ENCODE measurements at regions not wholly inside any gene's neighbourhood (a gene's known extent, or its start where the extent isn't known, plus 50 kb on each side); places are given as distances from the start of the nearest gene placed in this dataset.

DNA sequence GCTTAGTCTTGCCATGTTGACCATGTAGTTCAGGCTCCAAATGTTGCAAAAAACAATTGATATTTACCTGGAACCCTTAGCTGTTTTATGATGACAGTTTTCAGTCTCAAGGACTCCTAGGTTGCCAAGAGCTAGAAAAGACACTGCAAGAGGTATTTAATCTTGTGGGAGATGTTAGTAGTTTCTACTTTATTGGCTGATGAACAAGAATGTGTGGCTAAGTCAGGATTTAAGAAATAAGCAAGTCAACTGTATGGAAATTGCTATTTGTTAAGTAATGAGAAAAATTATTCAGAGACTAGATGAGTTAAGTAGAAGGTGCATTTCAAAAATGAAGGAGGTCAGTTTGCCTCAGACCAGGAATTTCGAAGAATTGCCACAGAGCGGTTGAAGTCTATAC is 639.7 kb upstream of the USP24 start:
- H3K27ac ChIP-seq, result no peak overlapping the region
- TF ChIP-seq, protein P1, sequence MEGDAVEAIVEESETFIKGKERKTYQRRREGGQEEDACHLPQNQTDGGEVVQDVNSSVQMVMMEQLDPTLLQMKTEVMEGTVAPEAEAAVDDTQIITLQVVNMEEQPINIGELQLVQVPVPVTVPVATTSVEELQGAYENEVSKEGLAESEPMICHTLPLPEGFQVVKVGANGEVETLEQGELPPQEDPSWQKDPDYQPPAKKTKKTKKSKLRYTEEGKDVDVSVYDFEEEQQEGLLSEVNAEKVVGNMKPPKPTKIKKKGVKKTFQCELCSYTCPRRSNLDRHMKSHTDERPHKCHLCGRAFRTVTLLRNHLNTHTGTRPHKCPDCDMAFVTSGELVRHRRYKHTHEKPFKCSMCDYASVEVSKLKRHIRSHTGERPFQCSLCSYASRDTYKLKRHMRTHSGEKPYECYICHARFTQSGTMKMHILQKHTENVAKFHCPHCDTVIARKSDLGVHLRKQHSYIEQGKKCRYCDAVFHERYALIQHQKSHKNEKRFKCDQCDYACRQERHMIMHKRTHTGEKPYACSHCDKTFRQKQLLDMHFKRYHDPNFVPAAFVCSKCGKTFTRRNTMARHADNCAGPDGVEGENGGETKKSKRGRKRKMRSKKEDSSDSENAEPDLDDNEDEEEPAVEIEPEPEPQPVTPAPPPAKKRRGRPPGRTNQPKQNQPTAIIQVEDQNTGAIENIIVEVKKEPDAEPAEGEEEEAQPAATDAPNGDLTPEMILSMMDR (conservative IDR thresholded peaks at IDR 0.05), result no peak

DNA sequence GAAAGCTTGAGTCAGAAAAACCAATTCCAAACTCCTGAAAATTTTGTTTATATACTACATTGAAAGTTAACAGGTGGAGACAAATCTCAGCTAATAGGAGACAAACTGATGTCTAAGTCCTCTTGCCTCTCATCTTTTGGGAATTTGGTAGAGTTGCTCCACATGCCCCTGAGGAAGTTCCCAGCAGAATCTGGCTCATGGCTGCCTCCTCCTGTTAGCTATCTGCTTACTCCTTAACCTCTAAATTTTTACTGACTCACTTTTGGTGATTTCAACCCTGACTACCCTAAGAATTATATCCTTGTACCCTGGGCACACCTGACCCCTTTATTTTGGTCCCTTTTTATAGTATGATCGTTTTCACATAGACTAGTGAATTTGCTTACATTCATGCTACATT is 633.7 kb upstream of the USP24 start:
- TF ChIP-seq, protein P1 (conservative IDR thresholded peaks at IDR 0.05), result no peak
- no peak overlapping the region for H3K27ac ChIP-seq

DNA sequence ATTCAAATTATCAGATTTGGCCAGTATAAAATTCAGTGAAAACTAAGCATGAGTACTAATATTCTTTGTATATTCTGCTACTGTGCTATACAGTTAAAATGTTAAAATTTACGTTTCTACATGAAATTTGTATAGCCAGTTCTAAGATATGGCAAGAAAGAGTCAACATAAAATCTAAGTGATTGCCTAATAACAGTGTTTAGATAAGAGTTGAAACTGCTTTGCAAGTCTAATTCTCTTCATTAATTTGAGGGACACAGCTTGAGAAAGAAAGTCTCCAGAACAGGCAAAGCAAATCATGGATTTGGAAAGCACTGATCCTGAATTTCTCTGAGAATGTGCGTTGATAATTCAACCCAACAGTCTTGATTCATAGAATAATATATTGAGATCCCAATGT is 630.9 kb upstream of the USP24 start:
- no peak overlapping the region for H3K27ac ChIP-seq
- TF ChIP-seq, protein P1 (conservative IDR thresholded peaks at IDR 0.05), result no peak

DNA sequence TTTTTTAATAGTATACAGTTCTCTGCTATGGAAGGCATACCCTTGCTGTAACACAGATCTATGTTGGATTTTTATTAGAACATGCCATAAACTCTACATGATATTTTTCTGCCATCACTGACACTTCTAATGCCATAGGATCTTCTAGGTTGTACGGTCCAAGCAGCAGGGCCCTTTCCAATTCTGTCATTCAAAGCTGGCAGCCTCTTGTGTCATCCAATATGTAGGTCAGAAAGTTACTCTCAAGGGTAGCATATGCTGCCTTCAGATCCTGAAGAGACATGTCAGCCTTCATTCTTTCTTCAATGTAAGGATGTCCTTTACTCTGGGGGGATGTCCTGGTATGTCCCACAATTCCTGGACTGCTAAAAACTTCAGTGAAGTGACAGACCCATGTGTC is 629.2 kb upstream of the USP24 start:
- TF ChIP-seq, protein P1 (conservative IDR thresholded peaks at IDR 0.05), result no peak
- no peak overlapping the region for H3K27ac ChIP-seq

DNA sequence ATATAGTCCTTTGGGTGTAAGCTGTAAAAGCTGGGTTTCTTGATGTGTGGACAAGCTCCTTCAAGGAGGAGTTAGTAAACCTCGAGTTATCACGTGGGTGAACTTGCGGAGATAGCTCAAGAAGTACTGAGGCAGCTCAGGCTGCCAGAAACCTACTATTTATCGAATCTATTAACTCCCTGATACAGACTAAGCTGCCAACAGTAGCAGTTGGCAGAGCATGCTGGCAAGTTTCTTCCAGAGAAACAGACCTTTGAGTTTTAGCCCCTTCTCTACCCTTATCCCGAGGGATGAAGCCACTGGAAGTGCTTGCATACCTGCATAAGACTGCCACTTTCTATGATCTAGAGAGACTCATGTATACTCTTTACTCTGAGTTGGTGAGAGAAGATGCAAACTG is 624.5 kb upstream of the USP24 start:
- TF ChIP-seq, protein P1 (conservative IDR thresholded peaks at IDR 0.05), result no peak
- H3K27ac ChIP-seq, result no peak overlapping the region

DNA sequence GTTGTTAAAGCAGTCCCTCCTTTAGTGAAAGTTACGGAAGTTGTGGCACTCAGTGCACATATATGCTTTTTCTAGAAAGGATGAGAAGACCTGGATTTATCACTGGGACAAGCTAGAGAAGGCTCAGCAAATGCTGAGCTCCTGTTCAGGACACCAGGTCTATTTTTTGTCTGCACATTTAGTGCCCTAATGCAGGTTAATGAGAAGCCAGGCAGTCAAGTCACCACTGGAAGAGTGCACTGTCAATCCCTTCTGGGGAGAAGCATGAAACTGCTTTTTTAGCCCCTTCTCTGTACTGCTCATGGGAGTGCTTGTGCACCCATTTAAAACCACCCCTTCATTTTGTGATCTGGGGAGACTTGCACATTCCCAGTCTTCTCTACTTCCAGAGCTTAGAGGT is 624.1 kb upstream of the USP24 start:
- no peak overlapping the region for H3K27ac ChIP-seq
- TF ChIP-seq, protein P1 (conservative IDR thresholded peaks at IDR 0.05), result no peak

DNA sequence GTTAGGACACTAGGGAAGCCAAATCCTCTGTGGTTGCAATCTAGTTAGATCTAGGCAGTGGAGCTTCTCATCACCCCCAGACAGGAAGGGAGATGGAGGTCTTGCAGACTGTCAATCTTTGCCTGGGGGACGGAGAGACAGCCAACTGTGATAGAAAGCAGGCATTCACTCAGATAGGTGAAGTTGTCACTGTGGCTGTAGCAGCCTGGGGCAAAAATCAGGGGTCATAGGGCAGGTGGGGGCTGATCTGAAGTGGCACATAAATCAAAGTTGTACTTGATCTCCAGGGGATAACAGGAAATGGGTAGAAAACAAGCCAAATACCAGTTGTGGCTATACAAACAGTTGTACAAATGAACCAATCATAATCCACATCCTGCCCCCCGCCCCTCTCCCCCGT is 620.9 kb upstream of the USP24 start:
- TF ChIP-seq, protein P1 (conservative IDR thresholded peaks at IDR 0.05), result no peak
- H3K27ac ChIP-seq, result no peak overlapping the region

Measured in VCaP (cell line).